ENCODE measurements at regions not wholly inside any gene's neighbourhood (a gene's known extent, or its start where the extent isn't known, plus 50 kb on each side); places are given as distances from the start of the nearest gene placed in this dataset.
"Not testable (repeated sequence)": the region's sequence is repeated elsewhere in the genome, so short reads cannot be mapped to it uniquely, and the experiment has no call there.

DNA sequence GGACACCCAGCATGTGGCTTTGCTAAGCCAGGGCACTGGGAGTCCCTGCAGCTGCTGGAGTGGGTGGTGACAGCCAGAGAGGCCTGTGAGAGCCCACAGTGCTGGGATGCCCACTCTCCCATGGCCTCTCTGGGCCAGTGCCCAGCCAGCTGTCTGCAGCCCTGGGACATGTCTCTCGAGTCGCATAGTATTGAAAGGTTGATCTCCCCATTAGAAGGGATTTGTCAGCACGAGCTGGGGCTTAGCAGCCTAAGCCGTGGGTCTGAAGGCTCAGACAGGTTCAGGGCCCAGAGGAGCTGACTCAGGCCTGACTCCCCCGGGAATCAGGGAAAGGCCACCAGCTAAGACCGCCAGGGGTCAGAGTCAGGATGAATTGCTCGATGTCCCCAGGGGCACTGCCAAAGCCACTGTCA, 53.5 kb downstream of the FOXD2 start:
- DNase-seq (ENCODE audit: low read depth in 2 of 3, low spot score in 1 of 3): no peak

DNA sequence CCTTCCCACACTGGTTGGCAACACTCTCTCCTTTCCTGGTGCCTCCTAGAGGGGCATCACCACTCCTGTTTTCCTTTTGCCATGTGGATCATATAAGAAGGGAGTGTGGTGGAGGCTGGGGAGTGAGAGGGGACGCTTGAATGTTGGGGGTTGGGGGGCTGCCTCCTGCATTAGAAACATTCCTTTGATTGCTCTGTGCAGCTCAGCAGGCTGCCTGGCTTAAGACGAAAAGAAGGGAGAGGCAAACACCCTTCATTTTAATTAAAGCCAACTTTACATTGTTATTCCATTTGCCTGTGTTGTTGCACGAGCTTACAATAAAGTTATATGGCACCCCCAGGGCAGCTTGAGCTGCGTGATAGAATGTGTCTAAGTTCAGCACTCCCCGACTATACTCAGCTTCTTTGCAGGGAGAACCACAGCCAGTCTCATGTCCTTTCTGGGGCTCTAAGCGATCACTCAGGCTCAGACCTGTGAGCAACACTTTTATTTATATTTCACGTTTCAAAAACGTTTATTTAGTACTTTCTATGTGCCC, 57.4 kb downstream of the FOXD2 start:
- DNase-seq (ENCODE audit: low read depth in 2 of 3, low spot score in 1 of 3): no peak

DNA sequence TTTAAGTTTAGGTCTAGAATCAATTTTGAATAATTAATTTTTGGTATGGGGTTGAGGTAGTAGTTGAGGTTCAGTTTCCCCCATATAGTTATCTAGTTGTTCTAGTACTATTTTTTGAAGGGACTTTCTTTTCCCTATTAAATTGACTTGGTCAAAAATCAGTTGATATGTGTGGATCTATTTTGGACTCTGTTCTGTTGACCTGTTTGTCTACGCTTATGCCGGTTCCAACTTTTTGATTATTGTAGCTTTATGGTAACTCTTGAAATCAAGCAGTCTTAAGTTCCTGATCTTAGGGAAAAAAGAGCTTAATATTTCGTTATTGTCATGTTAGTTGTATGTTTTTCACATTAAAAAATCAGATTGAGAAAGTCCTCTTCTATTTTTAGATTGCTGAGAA, 60.7 kb downstream of the FOXD2 start:
- DNase-seq (ENCODE audit: low read depth in 2 of 3, low spot score in 1 of 3): no peak

DNA sequence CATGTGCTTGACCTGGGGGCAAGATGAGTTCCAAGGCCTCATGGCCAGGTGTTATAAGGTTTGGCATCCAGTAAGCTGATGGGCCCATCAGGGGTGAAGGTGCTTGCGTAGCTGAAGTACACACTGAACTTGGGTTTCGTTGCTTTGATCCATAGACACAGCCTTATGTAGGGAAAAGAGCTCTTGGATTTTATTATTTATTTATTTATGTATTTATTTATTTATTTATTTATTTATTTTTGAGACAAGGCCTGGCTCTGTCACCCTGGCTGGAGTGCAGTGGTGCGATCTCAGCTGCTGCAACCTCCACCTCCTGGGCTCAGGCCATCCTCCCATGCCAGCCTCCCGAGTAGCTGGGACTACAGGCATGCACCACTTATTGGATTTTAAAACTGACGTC, 63.2 kb downstream of the FOXD2 start:
- DNase-seq (ENCODE audit: low read depth in 2 of 3, low spot score in 1 of 3): no peak

DNA sequence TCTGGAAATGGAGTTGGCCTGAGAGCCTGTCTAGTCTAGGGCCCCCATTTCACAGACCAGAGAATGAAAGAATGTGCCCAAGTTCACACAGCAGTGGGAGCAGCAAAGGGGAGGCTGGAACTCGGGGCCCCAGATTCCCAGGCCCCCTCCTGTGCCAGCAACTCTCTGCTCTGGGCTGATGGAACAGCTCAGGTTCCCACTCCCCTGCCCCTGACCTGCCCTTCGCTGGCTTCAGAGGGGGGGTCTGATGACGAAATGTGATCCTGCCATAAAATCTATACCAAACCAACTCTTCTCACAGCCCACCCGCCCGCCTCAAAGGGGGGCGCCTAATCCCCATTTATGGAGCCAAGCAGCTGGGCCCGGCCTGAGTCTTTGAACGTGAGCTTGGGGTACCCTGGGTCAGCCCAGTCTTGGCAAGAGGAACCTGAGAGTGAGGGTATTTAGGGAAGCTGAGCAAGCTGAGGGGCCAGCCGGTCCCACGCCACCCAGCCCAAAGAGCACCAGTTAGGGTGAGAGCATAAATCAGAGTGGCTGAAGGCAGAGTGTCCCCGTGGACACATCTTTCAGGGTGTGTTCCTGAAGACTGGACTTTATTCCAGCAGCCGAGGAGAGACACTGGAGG, 65.0 kb downstream of the FOXD2 start:
- DNase-seq (ENCODE audit: low read depth in 2 of 3, low spot score in 1 of 3): no peak

DNA sequence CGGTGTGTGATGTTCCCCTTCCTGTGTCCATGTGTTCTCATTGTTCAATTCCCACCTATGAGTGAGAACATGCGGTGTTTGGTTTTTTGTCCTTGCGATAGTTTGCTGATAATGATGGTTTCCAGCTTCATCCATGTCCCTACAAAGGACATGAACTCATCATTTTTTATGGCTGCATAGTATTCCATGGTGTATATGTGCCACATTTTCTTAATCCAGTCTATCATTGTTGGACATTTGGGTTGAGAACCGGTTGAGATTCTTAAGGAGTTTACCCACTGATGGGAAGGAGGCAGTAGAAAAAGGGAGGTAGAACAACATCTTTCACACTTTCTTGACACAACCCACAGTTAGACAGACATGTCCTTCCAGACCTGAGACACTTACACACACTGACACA, 67.0 kb downstream of the FOXD2 start:
- not testable (repeated sequence) for DNase-seq (ENCODE audit: low read depth in 2 of 3, low spot score in 1 of 3)

DNA sequence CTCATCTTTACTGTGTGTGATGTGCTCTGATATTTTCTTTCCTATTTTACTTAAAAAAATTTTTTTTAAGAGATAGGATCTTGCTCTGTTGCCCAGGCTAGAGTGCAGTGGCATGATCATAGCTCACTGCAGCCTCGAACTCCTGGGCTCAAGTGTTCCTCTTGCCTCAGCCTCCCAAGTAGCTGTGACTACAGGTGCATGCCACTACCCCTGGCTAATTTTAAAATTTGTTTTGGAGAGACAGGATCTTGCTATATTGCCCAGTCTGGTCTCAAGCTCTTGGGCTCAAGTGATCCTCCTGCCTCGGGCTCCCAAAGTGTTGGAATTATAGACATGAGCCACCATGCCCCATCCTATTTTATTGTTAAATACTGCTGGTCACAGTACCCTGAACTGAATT, 67.4 kb downstream of the FOXD2 start:
- DNase-seq (ENCODE audit: low read depth in 2 of 3, low spot score in 1 of 3): no peak

DNA sequence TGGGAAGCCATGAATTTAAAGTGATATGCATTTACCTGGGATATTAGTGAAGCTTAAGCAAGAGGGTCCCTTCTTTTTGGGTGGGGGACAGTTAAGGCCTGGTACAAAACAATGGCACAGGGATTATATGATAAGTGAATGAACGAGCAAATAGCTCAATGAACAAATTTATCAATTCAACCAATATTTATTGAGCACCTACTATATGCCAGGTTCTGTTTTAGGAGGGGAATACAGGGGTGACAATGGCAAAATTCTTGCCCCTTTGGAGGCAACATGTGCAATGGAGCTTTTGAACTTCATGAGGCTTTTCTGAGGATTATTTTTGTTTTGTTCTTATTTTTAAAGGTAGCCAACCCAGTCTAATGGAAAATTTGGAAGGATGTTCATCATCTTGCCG, 68.2 kb downstream of the FOXD2 start:
- DNase-seq (ENCODE audit: low read depth in 2 of 3, low spot score in 1 of 3): no peak

DNA sequence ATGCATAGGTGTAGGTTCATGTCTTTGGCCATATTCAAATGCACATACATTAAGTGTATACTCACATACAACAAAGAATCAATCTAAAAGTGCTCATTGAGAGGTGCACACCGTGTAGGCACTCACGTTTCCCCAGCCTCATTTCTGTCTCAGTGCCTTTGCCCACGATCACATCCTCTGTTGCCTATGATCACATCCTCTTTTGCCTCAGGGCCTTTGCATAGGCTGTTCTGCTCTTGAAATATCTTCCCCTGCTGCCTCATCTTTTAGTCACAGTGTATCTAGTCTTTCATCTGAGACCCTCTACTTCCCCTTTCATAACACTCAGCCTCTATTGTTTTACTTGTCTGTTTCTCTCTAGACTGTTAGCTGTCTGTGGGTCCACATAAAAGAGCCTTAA, 69.3 kb downstream of the FOXD2 start:
- DNase-seq (ENCODE audit: low read depth in 2 of 3, low spot score in 1 of 3): no peak

DNA sequence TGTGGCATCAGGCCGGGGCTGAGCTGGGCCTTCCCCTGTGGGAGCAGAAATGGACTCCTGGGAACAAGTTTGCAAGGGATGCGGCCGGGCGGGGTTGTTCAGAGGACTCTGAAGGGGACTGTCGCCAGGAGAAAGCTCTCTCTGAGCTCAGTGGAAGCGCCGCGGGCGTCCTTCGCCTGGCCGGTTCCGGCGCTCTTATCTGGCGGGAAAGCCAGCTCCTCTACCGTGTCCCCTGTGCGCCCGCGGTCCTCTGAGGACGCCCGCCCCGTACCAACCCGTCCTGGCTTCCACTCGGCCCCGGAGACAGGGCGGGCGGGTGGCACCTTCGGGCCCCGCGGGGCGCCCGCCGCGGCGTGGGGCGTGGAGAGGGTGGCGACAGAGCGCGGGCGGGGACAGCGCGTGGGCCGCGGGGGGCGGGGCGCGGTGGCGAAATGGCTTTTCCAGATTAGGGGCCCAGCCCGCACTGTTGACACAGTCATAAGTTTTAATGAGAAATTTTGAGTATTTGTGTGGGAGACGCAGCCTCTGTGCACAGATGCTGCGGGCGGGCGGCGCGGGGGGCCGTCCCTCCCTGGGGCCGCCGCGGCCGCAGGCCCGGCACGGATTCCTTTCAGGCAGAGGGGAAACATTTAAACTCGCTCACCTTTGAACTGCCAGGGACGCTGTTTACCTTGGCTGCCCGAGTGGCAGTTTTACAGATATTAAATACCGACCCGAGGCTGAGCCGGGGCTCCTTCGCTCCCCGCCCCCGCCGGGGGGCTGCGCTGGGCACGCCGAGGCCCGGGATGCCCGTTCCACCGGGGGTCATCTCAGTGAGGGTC, 70.2 kb downstream of the FOXD2 start:
- DNase-seq (ENCODE audit: low read depth in 2 of 3, low spot score in 1 of 3): peak; percentile 6 to 30 (median 8)

DNA sequence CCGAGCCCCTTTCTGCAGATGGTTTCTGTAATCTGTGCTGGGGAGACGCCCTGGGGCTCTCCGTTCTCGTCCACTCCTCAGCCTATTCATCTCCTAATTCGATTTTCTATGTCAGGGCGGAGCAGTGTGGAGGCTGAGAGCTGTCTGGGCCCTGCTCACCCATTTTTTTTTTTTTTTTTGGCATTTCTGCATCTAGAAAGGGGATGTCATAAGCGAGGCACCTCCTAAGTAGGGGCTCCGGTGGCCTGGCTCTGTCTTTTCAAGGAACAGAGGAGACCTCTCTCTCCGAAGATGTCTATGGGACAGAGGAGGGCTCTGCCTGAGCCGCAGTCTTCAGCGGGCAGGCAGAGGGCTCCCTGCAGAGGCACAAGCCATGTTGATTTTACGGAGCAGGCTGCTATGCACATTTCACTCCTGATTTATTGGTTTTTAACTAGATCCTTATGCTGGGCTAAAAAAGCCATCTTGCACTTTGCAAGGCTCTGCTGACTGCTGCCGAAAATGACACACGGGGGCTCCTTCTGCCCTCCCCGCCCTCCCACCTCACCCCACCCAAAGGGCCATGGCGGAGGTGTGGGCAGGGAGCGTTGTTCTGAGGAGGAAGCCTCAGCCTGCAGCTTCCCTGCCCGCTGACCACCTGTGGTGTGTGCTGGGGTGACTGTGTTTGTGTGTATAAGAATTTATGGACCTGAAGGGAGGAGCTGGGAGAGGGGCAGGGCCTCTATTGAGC, 71.0 kb downstream of the FOXD2 start:
- no peak for DNase-seq (ENCODE audit: low read depth in 2 of 3, low spot score in 1 of 3)

DNA sequence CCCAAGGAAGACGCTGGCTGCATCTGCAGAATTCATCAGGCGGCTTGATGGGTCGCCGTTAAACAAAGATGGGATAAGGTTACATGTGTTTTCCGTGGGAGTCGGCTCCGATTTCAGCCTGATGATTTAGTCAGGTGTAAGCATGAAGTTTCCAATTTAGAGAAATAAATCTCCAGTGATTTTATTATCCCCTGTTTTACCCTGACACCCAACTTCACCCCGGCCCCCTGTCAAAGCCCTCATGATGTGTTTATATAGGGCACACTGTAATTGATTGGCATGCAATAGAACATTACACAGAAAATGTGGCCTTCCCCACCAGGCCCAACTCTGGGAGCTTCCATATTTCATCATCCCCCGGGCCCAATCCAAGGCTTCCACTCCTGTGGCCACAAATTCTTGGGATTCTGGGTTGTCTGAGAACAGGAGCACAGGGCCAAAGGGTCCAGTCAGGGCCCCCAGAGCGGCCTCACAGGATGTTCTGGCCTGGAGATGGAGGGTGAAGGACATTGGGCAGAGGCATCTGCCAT, 72.5 kb downstream of the FOXD2 start:
- no peak for DNase-seq (ENCODE audit: low read depth in 2 of 3, low spot score in 1 of 3)

DNA sequence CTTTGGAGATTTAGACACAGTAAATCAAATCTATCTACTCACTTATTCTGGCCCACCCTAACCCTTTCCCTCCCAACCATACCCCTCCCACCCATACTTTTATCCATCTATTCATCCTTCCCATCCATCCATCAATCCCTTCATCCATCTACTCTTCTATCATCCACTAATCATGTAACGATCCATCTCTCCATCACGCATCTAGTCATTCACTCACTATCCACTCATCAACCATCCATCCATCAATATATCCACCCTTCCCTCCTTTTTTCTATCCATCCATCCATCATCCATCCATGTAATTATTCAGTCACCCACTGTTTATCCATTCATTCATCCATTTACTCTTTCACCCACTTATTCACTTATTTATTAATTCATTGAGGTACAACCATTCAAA, 74.0 kb downstream of the FOXD2 start:
- no peak for DNase-seq (ENCODE audit: low read depth in 2 of 3, low spot score in 1 of 3)

DNA sequence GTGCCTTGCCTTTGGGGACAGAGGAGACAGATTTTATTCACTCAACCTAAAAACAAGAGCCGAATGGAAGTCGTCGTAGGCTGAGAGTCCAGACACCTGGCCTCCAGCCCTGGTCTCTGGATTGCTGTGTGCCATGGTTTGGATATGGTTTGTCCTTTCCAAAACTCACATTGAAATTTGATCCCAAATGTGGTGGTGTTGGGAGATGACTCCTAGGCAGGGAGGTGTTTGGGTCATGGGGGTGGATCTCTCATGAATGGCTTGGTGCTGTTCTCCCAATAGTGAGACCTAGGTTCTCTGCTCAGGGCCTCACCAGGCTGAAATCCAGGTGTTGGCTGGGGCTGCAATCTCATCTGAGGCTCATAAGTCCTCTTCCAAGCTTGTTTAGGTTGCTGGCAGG, 75.5 kb downstream of the FOXD2 start:
- no peak for DNase-seq (ENCODE audit: low read depth in 2 of 3, low spot score in 1 of 3)

DNA sequence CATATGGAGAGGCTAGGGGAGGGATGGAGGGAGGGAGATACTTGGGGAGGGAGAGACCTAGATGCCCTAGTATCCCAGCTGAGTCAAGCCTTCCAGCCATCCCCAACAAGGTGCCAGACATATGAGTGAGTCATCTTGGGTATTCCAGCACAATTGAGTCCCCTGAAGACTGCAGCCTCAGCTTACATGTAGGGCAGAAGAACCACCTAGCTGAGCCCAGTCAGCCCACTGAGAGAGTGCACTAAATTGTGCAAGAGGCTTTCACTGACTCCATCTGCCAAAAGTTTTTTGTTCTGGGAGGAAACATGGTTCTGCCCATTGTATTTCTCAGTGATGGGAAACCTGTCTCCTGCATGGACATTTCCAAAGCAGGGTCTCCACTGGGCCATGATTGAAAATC, 76.4 kb downstream of the FOXD2 start:
- no peak for DNase-seq (ENCODE audit: low read depth in 2 of 3, low spot score in 1 of 3)

DNA sequence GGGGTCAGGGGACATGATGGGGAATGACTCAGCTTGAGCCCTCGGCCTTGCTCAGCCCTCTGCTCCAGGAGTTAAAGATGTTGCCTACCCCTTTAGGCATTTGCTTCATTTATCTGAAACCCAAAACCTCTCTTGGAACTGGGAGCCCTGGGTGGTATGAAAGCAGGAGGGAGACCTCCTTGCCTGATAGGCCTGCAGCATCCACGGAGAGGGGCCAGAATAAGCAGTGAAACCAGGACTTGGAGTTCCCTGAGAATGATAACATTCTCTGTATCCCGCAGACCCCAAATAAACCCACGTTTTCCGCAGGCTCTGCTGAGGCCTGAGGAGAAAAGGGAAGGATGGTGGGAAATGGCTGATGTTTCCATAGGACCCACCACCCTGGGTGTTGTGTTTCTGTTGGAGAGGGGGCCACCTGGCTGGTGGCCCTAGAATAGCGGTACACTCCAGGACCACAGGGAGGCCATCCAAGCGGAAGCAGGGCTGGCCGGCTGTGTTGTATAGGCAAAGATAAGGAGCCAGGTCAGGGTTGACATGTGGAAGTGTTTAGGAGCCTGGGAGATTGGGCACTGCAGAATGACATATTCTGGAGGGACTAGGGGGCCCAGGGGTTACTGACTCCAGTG, 77.4 kb downstream of the FOXD2 start:
- DNase-seq (ENCODE audit: low read depth in 2 of 3, low spot score in 1 of 3): no peak

DNA sequence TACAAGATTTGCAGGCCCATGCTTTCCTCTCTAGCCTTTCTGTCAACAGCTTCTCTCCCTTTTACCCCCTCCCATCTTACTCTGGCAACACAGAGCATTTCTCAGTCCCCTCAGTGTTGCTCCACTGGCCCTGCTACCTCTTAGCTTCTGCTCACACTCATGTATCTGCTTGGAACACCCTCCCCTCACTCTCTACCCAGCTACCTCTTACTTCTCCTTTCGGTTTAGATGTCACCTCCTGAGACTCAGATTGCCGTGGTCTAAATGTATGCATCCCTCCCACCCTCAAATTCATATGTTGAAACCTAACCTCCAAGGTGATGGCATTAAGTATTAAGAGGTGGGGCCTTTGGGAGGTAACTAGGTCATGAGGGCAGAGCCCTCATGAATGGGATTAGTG, 80.1 kb downstream of the FOXD2 start:
- DNase-seq (ENCODE audit: low read depth in 2 of 3, low spot score in 1 of 3): no peak

DNA sequence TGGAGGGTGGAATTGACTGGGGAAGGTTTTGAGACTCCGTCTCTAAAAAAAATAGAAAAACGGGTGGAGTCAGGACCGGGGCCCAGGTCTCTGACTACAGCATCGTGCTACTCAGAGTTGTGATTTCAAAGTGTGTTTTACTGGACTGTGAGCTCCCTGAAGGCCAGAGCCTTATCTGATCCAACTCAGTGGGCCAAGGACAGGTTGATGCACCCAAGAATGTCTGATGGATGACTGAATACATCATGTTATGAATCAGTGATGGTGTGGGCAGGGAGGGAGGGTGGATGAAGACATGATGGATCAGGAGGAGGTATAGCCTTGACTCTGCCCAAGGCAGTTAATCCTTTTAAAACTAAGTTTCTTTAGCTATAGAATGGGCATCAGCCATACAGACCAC, 81.6 kb downstream of the FOXD2 start:
- no peak for DNase-seq (ENCODE audit: low read depth in 2 of 3, low spot score in 1 of 3)

DNA sequence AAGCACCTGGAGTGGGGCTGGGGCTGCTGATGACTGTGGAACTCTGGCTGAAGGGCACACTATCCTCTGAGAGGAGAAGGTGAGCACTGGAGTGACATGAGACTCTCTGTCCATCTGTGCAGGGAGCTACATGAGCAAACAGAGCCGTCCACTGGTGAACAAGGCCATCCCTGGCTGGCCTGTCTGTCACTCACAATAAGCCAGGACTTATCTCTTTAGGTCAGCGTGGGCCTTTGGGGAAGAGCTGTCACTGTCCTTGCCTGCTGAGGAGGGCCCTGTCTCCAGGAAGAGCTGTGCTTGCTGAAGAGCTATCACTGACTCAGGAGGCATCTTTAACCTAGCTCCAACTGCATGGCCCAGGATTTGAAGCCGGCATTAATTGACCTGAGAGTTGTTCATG, 82.1 kb downstream of the FOXD2 start:
- DNase-seq (ENCODE audit: low read depth in 2 of 3, low spot score in 1 of 3): no peak

DNA sequence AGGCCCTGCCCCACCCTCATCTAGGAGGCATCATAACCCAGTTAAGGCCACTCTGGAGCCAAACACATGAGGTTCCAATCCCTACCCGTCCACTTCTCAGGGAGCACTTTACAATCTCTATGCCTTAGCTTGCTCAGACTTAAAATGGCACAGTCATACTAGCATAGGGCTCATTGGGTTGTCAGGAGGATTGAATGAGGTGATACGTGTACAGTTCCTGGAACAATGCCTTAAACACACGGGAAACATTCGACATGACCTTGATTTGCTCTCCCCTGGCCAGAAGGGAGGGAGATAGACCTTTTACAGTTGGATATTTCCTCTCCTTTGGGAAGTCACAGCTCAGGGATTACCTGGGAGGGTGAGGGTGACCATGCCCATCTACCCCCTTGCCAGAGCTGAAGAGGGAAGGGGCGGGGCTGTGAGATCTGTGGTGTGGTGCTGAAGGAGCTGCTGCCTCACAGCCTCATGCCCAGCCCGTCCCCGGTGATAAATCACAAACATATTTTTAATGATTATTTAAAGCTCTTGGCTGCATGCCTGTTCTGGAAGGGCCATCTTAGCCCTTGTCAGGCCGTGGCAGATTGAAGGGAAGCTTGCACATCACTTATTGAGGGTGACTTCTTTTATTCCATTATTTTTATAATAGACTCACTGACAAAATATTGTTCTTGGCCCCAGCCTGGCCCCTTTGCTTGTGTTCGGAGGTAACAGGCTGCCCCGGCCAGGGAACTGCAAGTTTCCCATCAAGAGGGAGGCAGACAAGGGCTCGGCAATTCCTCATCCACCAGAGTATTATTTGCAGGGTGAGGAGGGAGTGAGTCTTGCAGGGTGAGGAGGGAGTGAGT, 83.4 kb downstream of the FOXD2 start:
- DNase-seq (ENCODE audit: low read depth in 2 of 3, low spot score in 1 of 3): no peak

All from stimulated activated CD4-positive, alpha-beta T cell treated with anti-CD3 and anti-CD28 coated beads, Interleukin-12 subunit alpha, Interleukin-12 subunit beta, amount 100 ng/mL, for 48 hours (primary cell).